Trophoblast cell (in vitro differentiated cells and primary cell): ENCODE measurements at regions not wholly inside any gene's neighbourhood (a gene's known extent, or its start where the extent isn't known, plus 50 kb on each side); places are given as distances from the start of the nearest gene placed in this dataset.
"Not testable (repeated sequence)": the region's sequence is repeated elsewhere in the genome, so short reads cannot be mapped to it uniquely, and the experiment has no call there.

ENCODE experiments used
- DNase-seq, 2 donors: peaks; one replicate each; pipeline ENCODE4 v3.0.0-alpha.2; 2016
- H2AFZ ChIP-seq: 2 replicates; pipeline ENCODE4 v1.6.1; 2013; ENCODE audit warnings: low read length, moderate library complexity, mild to moderate bottlenecking; ENCODE audit not compliant: insufficient read depth, poor library complexity
- H2AK5ac ChIP-seq: 2 replicates; pipeline ENCODE4 v1.6.1; 2013; ENCODE audit warnings: mild to moderate bottlenecking, low read length
- H2BK120ac ChIP-seq: 2 replicates; pipeline ENCODE4 v1.6.1; 2013; ENCODE audit warnings: low read length, mild to moderate bottlenecking, moderate library complexity; ENCODE audit not compliant: insufficient read depth, poor library complexity
- H2BK12ac ChIP-seq: 2 replicates; pipeline ENCODE4 v1.6.1; 2013; ENCODE audit warnings: mild to moderate bottlenecking, low read length, moderate library complexity
- H2BK5ac ChIP-seq: 2 replicates; pipeline ENCODE4 v1.6.1; 2013; ENCODE audit warnings: low read length, low read depth, moderate library complexity, mild to moderate bottlenecking; ENCODE audit not compliant: poor library complexity
- H3K14ac ChIP-seq: 2 replicates; pipeline ENCODE4 v1.6.1; 2013; ENCODE audit warnings: mild to moderate bottlenecking, low read length
- H3K18ac ChIP-seq: 2 replicates; pipeline ENCODE4 v1.6.1; 2013; ENCODE audit warnings: mild to moderate bottlenecking, low read length
- H3K23ac ChIP-seq: 2 replicates; pipeline ENCODE4 v1.6.1; 2013; ENCODE audit warnings: low read length
- H3K27ac ChIP-seq: 2 replicates; pipeline ENCODE4 v1.5.1; 2013; ENCODE audit warnings: low read depth, mild to moderate bottlenecking, inconsistent platforms, low read length, moderate library complexity
- H3K27me3 ChIP-seq: 2 replicates; pipeline ENCODE4 v1.6.1; 2013; ENCODE audit warnings: inconsistent platforms, mild to moderate bottlenecking, low read length, moderate library complexity; ENCODE audit not compliant: insufficient read depth
- H3K36me3 ChIP-seq, 2 experiments: 1 replicate in 1 of 2; 2 replicates in 1 of 2; pipeline ENCODE4 v1.6.1; 2013; ENCODE audit warnings: low read length in 2 of 2, mild to moderate bottlenecking in 2 of 2, moderate library complexity in 1 of 2; ENCODE audit not compliant: insufficient read depth in 2 of 2, control insufficient read depth in 1 of 2
- H3K4ac ChIP-seq: 2 replicates; pipeline ENCODE4 v1.6.1; 2013; ENCODE audit warnings: low read depth, mild to moderate bottlenecking, low read length, moderate library complexity
- H3K4me1 ChIP-seq, 2 experiments: 1 replicate in 1 of 2; 2 replicates in 1 of 2; pipeline ENCODE4 v1.6.1; 2013; ENCODE audit warnings: low read length in 2 of 2, mild to moderate bottlenecking in 2 of 2, moderate library complexity in 1 of 2; ENCODE audit not compliant: insufficient read depth in 2 of 2, control insufficient read depth in 1 of 2
- H3K4me2 ChIP-seq: 2 replicates; pipeline ENCODE4 v1.6.1; 2013; ENCODE audit warnings: inconsistent platforms, mild to moderate bottlenecking, low read length, moderate library complexity
- H3K4me3 ChIP-seq: 2 replicates; pipeline ENCODE4 v1.5.1; 2013; ENCODE audit warnings: mild to moderate bottlenecking, low read depth, low read length, inconsistent platforms
- H3K79me1 ChIP-seq: one replicate; pipeline ENCODE4 v1.6.1; 2013; ENCODE audit warnings: low read length
- H3K79me2 ChIP-seq: 2 replicates; pipeline ENCODE4 v1.6.1; 2013; ENCODE audit warnings: low read length, mild to moderate bottlenecking; ENCODE audit not compliant: control insufficient read depth, insufficient read depth, poor library complexity
- H3K9ac ChIP-seq: 2 replicates; pipeline ENCODE4 v1.6.1; 2013; ENCODE audit warnings: mild to moderate bottlenecking, low read length
- H3K9me3 ChIP-seq: 2 replicates; pipeline ENCODE4 v1.6.1; 2013; ENCODE audit warnings: low read depth, mild to moderate bottlenecking, control low read depth, inconsistent platforms, low read length; ENCODE audit not compliant: insufficient read depth
- H4K12ac ChIP-seq: 2 replicates; pipeline ENCODE4 v1.6.1; 2013; ENCODE audit warnings: low read depth, mild to moderate bottlenecking, low read length, moderate library complexity
- H4K8ac ChIP-seq: 2 replicates; pipeline ENCODE4 v1.6.1; 2013; ENCODE audit warnings: low read depth, mild to moderate bottlenecking, low read length, moderate library complexity
- H4K91ac ChIP-seq: one replicate; pipeline ENCODE4 v1.6.1; 2013; ENCODE audit warnings: low read depth, mild to moderate bottlenecking, low read length, moderate library complexity
- WGBS: extraction: QIAGEN DNeasy Blood & Tissue Kit; methylation state at CpG from one replicate; pipeline ENCODE4 v1.1.7; 2013; ENCODE audit warnings: missing lambda C conversion rate; ENCODE audit not compliant: insufficient read length, insufficient coverage; ENCODE audit errors: extremely low coverage; 5-methylcytosine and 5-hydroxymethylcytosine counted together

DNA sequence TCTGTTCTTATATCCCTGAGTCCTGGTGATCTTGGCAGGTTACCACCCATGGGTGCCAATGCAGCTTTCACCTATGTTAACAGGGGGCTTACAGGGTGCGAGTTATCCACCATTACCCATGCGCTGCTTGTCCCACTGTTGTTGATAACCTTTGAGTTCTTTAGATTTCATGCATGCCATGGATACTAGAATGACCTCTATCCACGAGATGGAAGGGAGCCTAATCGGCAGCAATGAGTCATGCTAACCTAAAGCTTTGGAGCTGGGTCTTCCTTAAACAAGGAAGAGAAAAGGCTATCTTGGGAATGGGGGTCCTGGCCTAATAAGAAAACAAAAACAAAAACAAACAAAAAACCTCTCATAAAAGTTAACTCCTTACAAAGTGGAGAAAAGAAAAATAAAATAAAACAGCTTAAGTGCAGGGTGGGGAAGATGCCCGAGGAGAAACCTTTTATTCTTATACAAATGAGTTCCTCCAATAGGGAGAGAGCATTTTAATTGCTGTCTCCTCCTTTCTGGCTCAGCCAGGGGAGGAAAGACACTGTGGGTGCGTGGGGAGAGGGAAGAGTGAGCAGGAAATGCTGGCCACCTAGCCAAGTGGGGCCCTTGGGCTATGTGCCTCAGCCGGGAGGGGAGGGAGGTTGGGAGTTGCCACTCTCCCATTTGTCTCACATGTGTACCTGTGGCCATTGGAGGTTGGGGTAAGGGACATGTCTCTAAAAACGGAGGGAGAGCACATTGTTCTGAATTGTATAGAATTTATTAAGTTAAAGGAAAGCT, 571.7 kb upstream of the TPTE start:
- H2BK12ac ChIP-seq, H3K4ac ChIP-seq, H3K14ac ChIP-seq, H3K9ac ChIP-seq, H4K91ac ChIP-seq, H3K18ac ChIP-seq, H4K8ac ChIP-seq, H3K9me3 ChIP-seq, H3K4me3 ChIP-seq, H3K4me1 ChIP-seq, H4K12ac ChIP-seq, H2AK5ac ChIP-seq, H3K23ac ChIP-seq, H3K36me3 ChIP-seq, H3K27ac ChIP-seq, H2AFZ ChIP-seq, DNase-seq, H3K79me1 ChIP-seq, H3K79me2 ChIP-seq, H3K4me2 ChIP-seq, H3K27me3 ChIP-seq, H2BK120ac ChIP-seq, H2BK5ac ChIP-seq: not testable (repeated sequence)
- WGBS = no CpG with 5 or more reads among the region's 8 CpGs

DNA sequence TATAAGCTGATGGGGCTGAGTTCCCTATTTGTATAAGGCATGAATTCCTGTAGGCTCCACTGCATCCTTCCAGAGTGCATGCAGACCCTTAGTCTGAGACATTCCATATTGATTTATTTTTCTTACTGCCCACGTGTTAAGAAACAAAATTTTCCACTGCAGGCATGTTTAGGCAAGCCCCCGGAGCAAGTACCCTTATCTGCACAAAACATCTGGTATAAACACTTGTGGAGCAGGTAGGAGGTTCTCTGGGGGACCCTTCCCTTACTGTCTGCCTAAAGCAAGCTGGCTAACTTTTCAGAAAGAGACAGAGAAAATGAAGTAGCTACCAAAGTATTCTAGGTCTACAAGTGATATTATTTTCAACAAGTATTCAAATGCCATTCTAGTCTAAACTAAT, 571.0 kb upstream of the TPTE start:
- not testable (repeated sequence) for H2BK5ac ChIP-seq, H3K36me3 ChIP-seq, H3K4me1 ChIP-seq, H3K4me2 ChIP-seq, DNase-seq, H3K79me2 ChIP-seq, H3K27me3 ChIP-seq, H3K79me1 ChIP-seq, H4K12ac ChIP-seq, H2AK5ac ChIP-seq, H3K4ac ChIP-seq, H2BK120ac ChIP-seq, H3K9me3 ChIP-seq, H4K91ac ChIP-seq, H3K27ac ChIP-seq, H2BK12ac ChIP-seq, H3K4me3 ChIP-seq, H4K8ac ChIP-seq, H3K14ac ChIP-seq, H3K9ac ChIP-seq, H2AFZ ChIP-seq, H3K23ac ChIP-seq, H3K18ac ChIP-seq
- no CpG with 5 or more reads among the region's 2 CpGs for WGBS

DNA sequence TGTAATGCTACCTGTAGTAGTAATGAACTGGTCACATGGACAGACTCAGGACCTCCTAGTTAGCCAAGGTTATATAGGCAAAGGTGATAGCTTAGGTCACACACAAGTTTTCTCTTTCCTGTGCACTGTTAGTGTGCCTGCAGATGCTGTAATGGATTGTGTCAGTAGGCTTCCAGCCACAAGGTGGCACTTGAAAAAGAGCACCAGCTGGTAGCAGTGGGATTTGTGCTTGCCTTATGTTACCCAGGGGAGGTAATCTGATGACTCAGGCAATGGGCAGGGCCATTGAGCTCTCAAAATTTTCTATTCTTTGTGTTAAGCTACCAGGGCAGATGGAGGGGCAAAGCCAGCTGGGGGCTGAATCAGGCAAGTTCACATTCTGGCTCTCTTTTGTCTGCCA, 562.6 kb upstream of the TPTE start:
- not testable (repeated sequence) for DNase-seq, H3K23ac ChIP-seq, H3K4me3 ChIP-seq, H2AK5ac ChIP-seq, H2BK12ac ChIP-seq, H3K18ac ChIP-seq, H4K8ac ChIP-seq, H3K4me1 ChIP-seq, H3K9ac ChIP-seq, H4K12ac ChIP-seq, H3K27me3 ChIP-seq, H4K91ac ChIP-seq, H3K79me2 ChIP-seq, H3K9me3 ChIP-seq, H3K14ac ChIP-seq, H3K27ac ChIP-seq, H3K4ac ChIP-seq, H3K4me2 ChIP-seq, H3K79me1 ChIP-seq, H2AFZ ChIP-seq, H3K36me3 ChIP-seq, H2BK120ac ChIP-seq, H2BK5ac ChIP-seq

DNA sequence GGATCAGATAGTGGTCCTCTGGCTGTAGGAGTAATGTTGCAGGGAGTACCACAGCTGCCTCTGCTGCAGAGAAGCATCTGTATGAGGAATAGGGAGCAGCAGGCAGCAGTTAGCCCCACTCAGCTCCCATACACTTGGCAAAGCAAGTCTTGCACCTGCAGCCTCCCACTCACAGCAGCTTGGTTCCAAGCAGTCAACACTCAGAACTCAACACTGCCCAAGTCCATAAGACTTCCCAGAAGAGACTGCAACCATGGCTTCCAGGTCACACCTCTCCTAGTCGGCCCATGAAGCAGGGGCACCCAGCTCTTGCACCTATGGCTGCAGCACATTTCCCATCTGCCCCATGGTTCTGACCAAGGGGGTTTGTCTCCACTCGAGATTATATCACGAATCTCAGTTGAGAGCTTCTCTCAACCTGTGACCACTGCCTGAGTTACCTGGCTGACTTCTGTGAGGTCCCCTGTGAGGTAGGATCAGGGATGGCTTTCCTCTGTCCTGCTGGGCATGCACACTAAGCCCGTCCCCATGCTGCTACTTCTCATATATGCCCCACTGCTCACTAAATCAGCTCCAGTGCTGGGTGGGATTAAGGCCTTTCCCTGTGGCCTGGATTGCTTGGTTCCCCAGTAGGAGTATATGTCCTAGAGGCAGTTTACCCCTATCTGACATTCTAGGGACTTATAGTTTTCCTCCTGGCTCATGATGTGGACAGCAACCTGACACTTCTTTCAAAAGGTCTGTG, 562.0 kb upstream of the TPTE start:
- not testable (repeated sequence) for H2AFZ ChIP-seq, H2BK120ac ChIP-seq, H2AK5ac ChIP-seq, H3K4me3 ChIP-seq, DNase-seq, H3K27ac ChIP-seq, H3K4me2 ChIP-seq, H3K79me2 ChIP-seq, H4K8ac ChIP-seq, H3K79me1 ChIP-seq, H3K9me3 ChIP-seq, H3K9ac ChIP-seq, H3K36me3 ChIP-seq, H3K4ac ChIP-seq, H4K12ac ChIP-seq, H3K27me3 ChIP-seq, H2BK5ac ChIP-seq, H3K23ac ChIP-seq, H3K18ac ChIP-seq, H4K91ac ChIP-seq, H2BK12ac ChIP-seq, H3K4me1 ChIP-seq, H3K14ac ChIP-seq
- WGBS = no CpG with 5 or more reads among the region's 4 CpGs
